ENCODE measurements at regions not wholly inside any gene's neighbourhood (a gene's known extent, or its start where the extent isn't known, plus 50 kb on each side); places are given as distances from the start of the nearest gene placed in this dataset.

DNA sequence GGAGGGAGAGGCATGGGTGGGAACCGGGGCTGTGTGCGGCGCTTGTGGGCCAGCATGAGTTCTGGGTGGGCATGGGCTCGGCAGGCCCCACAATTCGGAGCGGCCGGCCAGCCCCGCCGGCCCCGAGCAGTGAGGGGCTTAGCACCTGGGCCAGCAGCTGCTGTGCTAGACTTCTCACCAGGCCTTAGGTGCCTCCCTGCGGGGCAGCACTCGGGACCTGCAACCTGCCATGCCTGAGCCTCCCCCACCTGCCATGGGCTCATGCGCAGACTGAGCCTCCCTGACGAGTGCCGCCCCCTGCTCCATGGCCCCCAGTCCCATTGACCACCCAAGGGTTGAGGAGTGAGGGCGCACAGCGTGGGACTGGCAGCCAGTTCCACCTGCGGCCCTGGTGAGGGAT lies 573.9 kb downstream of the TMA16 start:
- TF ChIP-seq YY1 (IDR thresholded peaks at IDR 0.05; ENCODE audit: insufficient read depth, insufficient read length) (no peak), ZNF274 (IDR thresholded peaks at IDR 0.05; ENCODE audit: low read depth, low read length) (no peak)

Data from NT2/D1 (cell line).